Duodenal mucosa (tissue), 2 donors: ENCODE measurements at regions not wholly inside any gene's neighbourhood (a gene's known extent, or its start where the extent isn't known, plus 50 kb on each side); places are given as distances from the start of the nearest gene placed in this dataset.
"Not testable (repeated sequence)": the region's sequence is repeated elsewhere in the genome, so short reads cannot be mapped to it uniquely, and the experiment has no call there.

Experiments used
- H3K27ac ChIP-seq: one replicate; pipeline ENCODE4 v1.7.0; 2013; ENCODE audit warnings: low read depth, low read length
- H3K27me3 ChIP-seq, 2 donors: one replicate each; pipeline ENCODE4 v1.7.0; 2013; ENCODE audit warnings: low read length in 2 of 2, control low read depth in 1 of 2; ENCODE audit not compliant: insufficient read depth in 2 of 2, control insufficient read depth in 1 of 2
- H3K36me3 ChIP-seq, 2 donors: one replicate each; pipeline ENCODE4 v1.7.0; 2013; ENCODE audit warnings: low read length in 2 of 2, control low read depth in 1 of 2; ENCODE audit not compliant: insufficient read depth in 2 of 2, control insufficient read depth in 1 of 2
- H3K4me1 ChIP-seq, 2 donors: one replicate each; pipeline ENCODE4 v1.7.0; 2013; ENCODE audit warnings: low read length in 2 of 2, control low read depth in 1 of 2; ENCODE audit not compliant: insufficient read depth in 2 of 2, control insufficient read depth in 1 of 2
- H3K4me3 ChIP-seq, 2 donors: one replicate each; pipeline ENCODE4 v1.7.0; 2013; ENCODE audit warnings: low read length in 2 of 2, low read depth in 1 of 2
- H3K9ac ChIP-seq, 2 donors: one replicate each; pipeline ENCODE4 v1.7.0; 2013; ENCODE audit warnings: low read length in 2 of 2, low read depth in 1 of 2
- H3K9me3 ChIP-seq, 2 donors: one replicate each; pipeline ENCODE4 v1.7.0; 2013; ENCODE audit warnings: low read length in 2 of 2, control low read depth in 1 of 2; ENCODE audit not compliant: control insufficient read depth in 1 of 2

DNA sequence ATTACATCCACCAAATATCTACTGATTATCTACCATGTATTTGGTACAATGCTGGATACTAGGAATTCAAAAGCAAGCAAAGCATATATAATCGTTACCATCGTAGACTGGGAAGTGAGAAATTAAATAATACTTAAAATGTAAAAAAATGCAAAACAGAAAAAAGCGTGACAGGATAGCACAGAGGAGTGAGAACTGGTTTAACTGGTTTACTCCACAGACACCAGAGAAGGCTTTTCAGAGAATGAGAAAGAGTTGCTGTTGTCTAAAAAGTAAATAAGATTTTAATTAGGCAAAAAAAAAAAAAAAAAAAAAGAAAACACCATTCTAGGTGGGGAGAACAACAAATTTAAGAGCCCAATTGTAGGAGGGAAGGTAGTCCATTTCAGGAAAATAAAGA lies 657.9 kb upstream of the ST8SIA4 start:
- no peaks in the 10 kb centered on the region for H3K4me1 ChIP-seq

DNA sequence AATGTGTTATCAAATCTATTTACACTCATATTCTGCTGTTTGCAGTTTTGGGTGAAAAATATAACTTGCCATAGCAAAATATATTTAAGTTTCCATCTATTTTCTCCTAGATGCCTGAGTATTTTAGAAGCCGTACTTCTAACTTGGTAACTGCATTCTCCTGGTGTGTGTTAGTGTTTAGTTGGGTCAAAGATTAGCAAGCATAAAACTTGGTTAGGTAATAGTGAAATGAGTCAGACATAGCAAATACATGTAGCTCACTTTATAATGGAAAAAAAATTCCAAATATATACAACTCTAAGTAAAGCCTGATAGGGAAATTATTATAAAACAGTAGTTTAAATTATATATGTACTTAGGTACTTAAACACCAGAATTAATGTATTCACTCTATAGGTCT lies 640.7 kb upstream of the ST8SIA4 start:
- H3K36me3 ChIP-seq = no peaks in the 10 kb centered on the region
- no peak overlapping the region for H3K4me3 ChIP-seq
- no peaks in the 10 kb centered on the region for H3K9me3 ChIP-seq
- no peak overlapping the region for H3K27ac ChIP-seq
- H3K9ac ChIP-seq = no peak overlapping the region
- H3K27me3 ChIP-seq = no peaks in the 10 kb centered on the region
- no peaks in the 10 kb centered on the region for H3K4me1 ChIP-seq

More for the DNA sequence above, 657.9 kb upstream of the ST8SIA4 start:
- no peaks in the 10 kb centered on the region for H3K36me3 ChIP-seq
- no peak overlapping the region for H3K27ac ChIP-seq
- no peaks in the 10 kb centered on the region for H3K9me3 ChIP-seq
- no peak overlapping the region for H3K9ac ChIP-seq
- no peaks in the 10 kb centered on the region for H3K27me3 ChIP-seq
- no peak overlapping the region for H3K4me3 ChIP-seq

DNA sequence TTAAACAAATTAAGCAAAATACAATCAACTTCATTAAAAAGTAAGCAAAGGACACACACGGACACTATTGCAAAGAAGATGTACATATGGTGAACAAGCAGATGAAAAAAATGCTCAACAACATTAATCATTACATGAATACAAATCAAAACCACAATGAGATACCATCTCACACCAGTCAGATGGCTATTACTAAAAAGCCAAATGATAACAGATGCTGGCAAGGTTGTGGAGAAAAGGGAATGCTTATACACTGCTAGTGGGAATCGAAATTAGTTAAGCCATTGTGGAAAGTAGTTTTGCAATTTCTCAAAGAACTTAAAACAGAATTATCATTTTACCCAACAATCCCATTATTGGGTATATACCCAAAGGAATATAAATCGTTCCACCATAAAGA lies 636.2 kb upstream of the ST8SIA4 start:
- Histone ChIP-seq H3K9me3 (no peaks in the 10 kb centered on the region), H3K4me3 (no peak overlapping the region), H3K27ac (no peak overlapping the region), H3K4me1 (no peaks in the 10 kb centered on the region), H3K9ac (no peak overlapping the region), H3K27me3 (no peaks in the 10 kb centered on the region), H3K36me3 (no peaks in the 10 kb centered on the region)

DNA sequence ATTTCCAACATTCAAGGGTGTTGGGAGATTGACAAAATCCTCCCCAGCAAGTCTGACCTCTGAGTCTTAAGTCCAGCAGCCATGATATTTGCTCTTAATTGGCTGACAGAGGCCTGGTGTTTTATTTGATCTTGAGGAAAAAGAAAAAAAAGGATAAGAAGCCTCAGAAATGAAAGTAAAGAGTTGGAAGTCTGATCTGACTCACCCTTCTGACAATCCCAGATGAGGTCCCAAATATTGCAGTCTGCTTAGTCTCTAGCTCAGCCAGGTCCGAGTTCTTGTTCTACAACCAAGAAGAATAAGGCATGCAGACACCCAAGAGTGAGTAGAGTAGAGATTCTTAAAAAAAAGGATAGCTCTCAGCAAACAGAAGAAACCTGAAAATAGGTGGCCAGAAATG lies 632.5 kb upstream of the ST8SIA4 start:
- no peaks in the 10 kb centered on the region for H3K9me3 ChIP-seq
- H3K27me3 ChIP-seq = no peaks in the 10 kb centered on the region
- H3K4me1 ChIP-seq = no peaks in the 10 kb centered on the region
- no peak overlapping the region for H3K4me3 ChIP-seq
- H3K9ac ChIP-seq = no peak overlapping the region
- no peaks in the 10 kb centered on the region for H3K36me3 ChIP-seq
- H3K27ac ChIP-seq = no peak overlapping the region

DNA sequence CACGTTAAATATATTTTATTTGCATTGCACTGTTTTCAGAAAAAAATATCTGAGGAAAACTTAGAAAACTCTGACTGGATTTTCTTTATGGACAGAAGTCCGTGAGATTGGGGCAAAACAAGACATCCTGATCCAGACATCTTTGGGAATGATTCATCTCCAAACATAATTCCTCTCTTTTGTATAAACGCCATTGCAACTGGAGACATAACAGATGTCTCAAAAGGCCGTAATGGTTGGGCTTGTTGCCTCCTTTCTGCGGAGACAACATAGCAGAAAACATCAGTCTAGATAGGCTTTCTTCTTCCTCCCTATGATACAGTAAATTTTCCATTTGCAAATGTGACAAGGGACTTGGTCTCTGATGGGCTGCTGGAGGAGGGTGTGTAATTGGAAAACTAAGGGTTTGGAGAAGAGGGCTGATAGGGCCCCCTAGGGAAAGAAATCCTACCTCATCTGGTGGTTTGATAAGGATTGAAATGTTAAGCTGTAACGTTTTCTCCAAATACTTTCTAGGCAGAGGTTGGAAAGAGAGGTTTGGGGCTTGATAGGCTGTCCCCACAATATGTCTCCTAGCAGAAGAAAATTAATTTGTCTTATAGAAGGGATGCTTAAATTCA lies 631.5 kb upstream of the ST8SIA4 start:
- Histone ChIP-seq H3K9ac (no peak overlapping the region), H3K9me3 (no peaks in the 10 kb centered on the region), H3K4me1 (no peaks in the 10 kb centered on the region), H3K36me3 (no peaks in the 10 kb centered on the region), H3K27me3 (no peaks in the 10 kb centered on the region), H3K4me3 (no peak overlapping the region), H3K27ac (no peak overlapping the region)

DNA sequence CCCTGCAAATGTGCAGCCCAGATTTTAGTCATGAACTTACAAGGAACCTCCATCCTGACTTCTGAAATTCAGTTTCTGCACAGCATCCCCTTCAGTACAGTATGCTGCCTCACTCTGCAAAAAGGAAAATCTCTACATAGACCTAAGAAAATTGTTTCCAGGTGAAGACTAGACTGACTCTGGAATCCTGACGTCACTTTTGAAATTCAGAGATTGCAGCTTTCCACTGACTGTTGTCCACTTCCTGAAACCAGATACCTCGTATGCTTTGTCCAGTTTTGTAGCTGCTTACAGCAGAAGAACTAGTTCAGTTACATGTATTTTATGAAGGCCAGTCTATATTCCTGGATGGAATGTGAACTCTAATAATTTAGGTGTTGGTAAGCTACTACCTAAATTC lies 629.3 kb upstream of the ST8SIA4 start:
- Histone ChIP-seq H3K4me3 (no peak overlapping the region), H3K9ac (no peak overlapping the region), H3K27me3 (no peaks in the 10 kb centered on the region), H3K9me3 (no peaks in the 10 kb centered on the region), H3K36me3 (no peaks in the 10 kb centered on the region), H3K27ac (no peak overlapping the region), H3K4me1 (no peaks in the 10 kb centered on the region)

DNA sequence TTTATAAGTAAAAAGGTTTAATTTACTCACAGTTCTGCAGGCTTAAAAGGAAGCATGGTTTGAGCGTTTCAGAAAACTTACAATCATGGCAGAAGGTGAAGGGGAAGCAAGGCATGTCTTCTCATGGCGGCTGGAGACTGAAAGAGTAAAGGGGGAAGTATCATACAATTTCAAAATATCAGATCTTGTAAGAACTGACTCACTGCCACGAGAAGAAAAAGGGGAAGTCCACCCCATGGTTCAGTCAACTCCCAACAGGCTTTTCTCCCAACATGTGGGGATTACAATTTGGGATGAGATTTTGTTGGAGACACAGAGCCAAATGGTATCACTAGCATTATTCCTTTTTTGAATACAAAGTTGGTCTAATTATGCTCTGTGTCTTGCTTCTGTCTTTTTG lies 627.9 kb upstream of the ST8SIA4 start:
- Histone ChIP-seq H3K36me3 (no peaks in the 10 kb centered on the region), H3K4me1 (no peaks in the 10 kb centered on the region), H3K27me3 (no peaks in the 10 kb centered on the region), H3K9ac (no peak overlapping the region), H3K4me3 (no peak overlapping the region), H3K27ac (no peak overlapping the region), H3K9me3 (no peaks in the 10 kb centered on the region)

DNA sequence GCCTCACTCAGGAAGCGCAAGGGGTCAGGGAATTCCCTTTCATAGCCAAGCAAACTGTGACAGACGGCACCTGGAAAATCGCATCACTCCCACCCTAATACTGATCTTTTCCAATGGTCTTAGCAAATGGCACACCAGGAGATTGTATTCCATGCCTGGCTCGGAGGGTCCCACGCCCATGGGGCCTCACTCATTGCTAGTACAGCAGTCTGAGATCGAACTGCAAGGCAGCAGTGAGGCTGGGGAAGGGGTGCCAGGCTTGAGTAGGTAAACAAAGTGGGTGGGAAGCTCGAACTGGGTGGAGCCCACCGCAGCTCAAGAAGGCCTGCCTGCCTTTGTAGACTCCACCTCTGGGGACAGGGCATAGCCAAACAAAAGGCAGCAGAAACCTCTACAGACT lies 626.0 kb upstream of the ST8SIA4 start:
- H3K4me3 ChIP-seq, H3K27ac ChIP-seq, H3K9ac ChIP-seq, H3K9me3 ChIP-seq, H3K27me3 ChIP-seq, H3K36me3 ChIP-seq, H3K4me1 ChIP-seq: not testable (repeated sequence)

DNA sequence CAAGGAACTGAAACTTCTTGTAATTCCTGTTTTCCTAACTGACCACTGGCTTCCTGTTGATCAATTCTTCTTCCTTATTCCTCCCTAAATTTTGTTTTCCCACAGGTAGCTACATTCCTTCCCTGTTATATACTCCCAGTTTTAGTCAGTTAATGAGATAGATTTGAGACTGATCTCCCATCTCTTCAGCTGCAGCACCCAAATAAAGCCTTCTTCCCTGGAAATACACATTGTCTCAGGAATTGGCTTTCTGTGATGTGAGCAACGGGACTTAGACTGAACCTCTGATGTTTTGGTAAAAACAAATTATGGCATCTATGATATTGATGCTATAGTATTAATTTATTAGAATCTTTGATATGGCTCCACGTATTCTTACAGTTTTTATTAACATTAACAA lies 617.3 kb upstream of the ST8SIA4 start:
- Histone ChIP-seq H3K4me1 (no peaks in the 10 kb centered on the region), H3K36me3 (no peaks in the 10 kb centered on the region), H3K9me3 (peaks cover 0 to 2% of the 10 kb centered on the region in 2 donors), H3K27me3 (no peaks in the 10 kb centered on the region), H3K27ac (no peak overlapping the region), H3K4me3 (no peak overlapping the region), H3K9ac (no peak overlapping the region)

DNA sequence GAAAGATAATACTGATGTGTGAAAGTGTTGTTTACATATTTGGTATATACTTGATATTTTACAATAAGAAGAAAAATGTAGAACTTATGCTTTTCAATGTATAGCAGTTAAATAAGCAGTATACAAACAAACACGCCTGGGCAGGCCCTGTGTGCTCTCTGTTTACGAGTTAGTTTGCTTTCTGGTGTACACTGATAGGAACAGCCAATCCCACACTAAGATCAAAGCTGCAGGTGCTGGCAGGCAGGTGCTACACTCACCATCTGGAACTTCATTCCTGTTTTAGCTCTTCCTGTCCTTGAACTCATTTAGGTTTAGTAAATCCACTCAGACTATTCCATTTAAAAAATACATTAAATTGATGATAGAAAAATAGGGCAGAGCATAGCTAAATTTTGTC lies 614.7 kb upstream of the ST8SIA4 start:
- H3K36me3 ChIP-seq = no peaks in the 10 kb centered on the region

DNA sequence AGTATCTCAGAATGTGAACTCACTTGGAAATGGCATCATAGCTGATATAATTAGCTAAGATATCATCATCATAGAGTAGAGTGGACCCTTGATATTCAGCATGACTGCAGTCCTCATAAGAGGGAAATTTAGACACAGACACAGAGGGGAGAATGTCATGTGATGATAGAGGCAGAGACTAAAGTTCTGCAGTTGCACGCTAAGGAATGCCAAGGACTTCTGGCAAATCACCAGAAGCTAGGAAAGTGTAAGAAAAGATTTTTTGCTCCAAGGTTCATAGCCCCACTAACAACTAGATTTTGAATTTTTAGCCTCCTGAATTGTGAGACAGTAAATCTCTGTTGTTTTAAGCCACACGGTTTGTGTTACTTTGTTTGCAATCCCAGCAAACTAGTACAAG lies 612.6 kb upstream of the ST8SIA4 start:
- Histone ChIP-seq H3K4me1 (no peaks in the 10 kb centered on the region), H3K36me3 (no peaks in the 10 kb centered on the region), H3K27me3 (no peaks in the 10 kb centered on the region), H3K9me3 (no peaks in the 10 kb centered on the region), H3K4me3 (no peak overlapping the region), H3K27ac (no peak overlapping the region), H3K9ac (no peak overlapping the region)

More for the DNA sequence above, 614.7 kb upstream of the ST8SIA4 start:
- H3K27ac ChIP-seq = no peak overlapping the region
- H3K4me3 ChIP-seq = no peak overlapping the region
- no peaks in the 10 kb centered on the region for H3K4me1 ChIP-seq
- no peaks in the 10 kb centered on the region for H3K27me3 ChIP-seq
- peaks cover 0 to 2% of the 10 kb centered on the region in 2 donors for H3K9me3 ChIP-seq
- H3K9ac ChIP-seq = no peak overlapping the region
